K562 (cell line): ENCODE measurements at regions not wholly inside any gene's neighbourhood (a gene's known extent, or its start where the extent isn't known, plus 50 kb on each side); places are given as distances from the start of the nearest gene placed in this dataset.
A peak's percentile ranks its signal among the peaks of the same experiment; 100 is the strongest.

Experiments
- ATAC-seq: fragments of 200-7000 bp; cut with Tn5 transposase; 3 replicates; pipeline ENCODE4 v1.9.1; 2020; ENCODE audit warnings: moderate library complexity
- BruUV-seq: library from RNA; stranded (reverse); fragments of 400-500 nt; replicated peaks from 2 replicates; lab custom pipeline; 2021; lab: Mats Ljungman, UMichigan
- CTCF ChIA-PET: fragments of 300-600 bp; formaldehyde crosslinking; extraction: SDS; loops from one replicate; lab custom pipeline; 2021; ENCODE audit warnings: low intra/inter-chr PET ratio; lab: Yijun Ruan, JAX
- POLR2A ChIA-PET: fragments of 300-600, 350-650 bp; sonication (Branson Sonifier 250); formaldehyde crosslinking; extraction: SDS; loops from one replicate; lab custom pipeline; 2021; ENCODE audit warnings: antibody characterized with exemption, inconsistent platforms; lab: Yijun Ruan, JAX
- DNase-seq, 4 experiments: peaks; one replicate each; pipeline versions ENCODE4 v3.0.0 to v3.0.0-alpha.2; 2011 to 2018; ENCODE audit warnings: low spot score in 3 of 4, mixed read lengths in 3 of 4; ENCODE audit errors: extremely low read depth in 1 of 4
- FAIRE-seq: peaks from 2 replicates; lab custom pipeline; 2011; peaks lifted over from hg19 to GRCh38; lab: Jason Lieb, UNC
- H2AFZ ChIP-seq: 2 replicates; pipeline ENCODE4 v1.6.0; 2011; ENCODE audit warnings: low read depth, low read length, control low read depth, inconsistent platforms
- H3K27ac ChIP-seq: fragments of 200-600 bp; 3 replicates; pipeline ENCODE4 v1.8.0; 2011; ENCODE audit warnings: low read depth, mild to moderate bottlenecking, control low read depth, inconsistent platforms, low read length, moderate library complexity, mixed read lengths; ENCODE audit errors: extremely low read depth
- H3K27me3 ChIP-seq, 2 experiments: fragments of 300-600 bp in 1 of 2; 2 replicates in 1 of 2; 3 replicates in 1 of 2; pipeline versions ENCODE4 v1.6.0 to v1.8.0; 2011; ENCODE audit warnings: inconsistent platforms in 2 of 2, low read length in 2 of 2, mild to moderate bottlenecking in 1 of 2, mixed read lengths in 1 of 2, moderate library complexity in 1 of 2; ENCODE audit not compliant: control insufficient read depth in 2 of 2, insufficient read depth in 2 of 2
- H3K36me3 ChIP-seq: fragments of 300-600 bp; 3 replicates; pipeline ENCODE4 v1.8.0; 2011; ENCODE audit warnings: mild to moderate bottlenecking, low read length, inconsistent platforms; ENCODE audit not compliant: control insufficient read depth, insufficient read depth
- H3K4me1 ChIP-seq, 2 experiments: fragments of 200-600 bp in 1 of 2; replicated peaks in 1 of 2; 2 replicates in 1 of 2; 3 replicates in 1 of 2; pipeline versions ENCODE4 v1.5.1 to v1.8.0; 2011; ENCODE audit warnings: inconsistent platforms in 2 of 2, low read length in 2 of 2, mild to moderate bottlenecking in 1 of 2, mixed read lengths in 1 of 2, moderate library complexity in 1 of 2; ENCODE audit not compliant: control insufficient read depth in 2 of 2, insufficient read depth in 2 of 2
- H3K4me2 ChIP-seq: 2 replicates; pipeline ENCODE4 v1.6.1; 2011; ENCODE audit warnings: low read length, control low read depth, inconsistent platforms, mixed read lengths; ENCODE audit not compliant: insufficient read depth
- H3K4me3 ChIP-seq: fragments of 200-600 bp; sonication (generic), shearing (Covaris generic); 2 replicates; pipeline ENCODE4 v1.5.1; 2016; ENCODE audit warnings: control low read depth, inconsistent platforms
- H3K79me2 ChIP-seq: fragments of 200-600 bp; 3 replicates; pipeline ENCODE4 v1.8.0; 2011; ENCODE audit warnings: low read length, inconsistent platforms; ENCODE audit not compliant: control insufficient read depth, insufficient read depth
- H3K9ac ChIP-seq, 2 experiments: 2 replicates each; pipeline versions ENCODE4 v1.6.0 to v1.6.1; 2011; ENCODE audit warnings: low read depth in 2 of 2, low read length in 2 of 2, control low read depth in 1 of 2, inconsistent platforms in 1 of 2, mild to moderate bottlenecking in 1 of 2, mixed read lengths in 1 of 2; ENCODE audit not compliant: insufficient read depth in 1 of 2
- H3K9me1 ChIP-seq: one replicate; pipeline ENCODE4 v1.6.0; 2011; ENCODE audit warnings: inconsistent platforms, mild to moderate bottlenecking, low read length, moderate library complexity; ENCODE audit not compliant: control insufficient read depth, insufficient read depth
- H3K9me3 ChIP-seq: replicated peaks from 2 replicates; pipeline ENCODE4 v1.5.1; 2011; ENCODE audit warnings: low read depth, low read length, inconsistent platforms; ENCODE audit not compliant: control insufficient read depth, insufficient read depth
- H4K20me1 ChIP-seq: replicated peaks from 2 replicates; pipeline ENCODE4 v1.6.1; 2011; ENCODE audit warnings: low read length, inconsistent platforms, mixed read lengths; ENCODE audit not compliant: control insufficient read depth, insufficient read depth
- BHLHE40 ChIP-seq: IDR thresholded peaks from 2 replicates; pipeline ENCODE4 v1.6.1; 2011; ENCODE audit warnings: low read length, improper control_type of control experiment
- HIVEP1 ChIP-seq: fragments of 250-450 bp; sonication (Bioruptor Pico); IDR thresholded peaks from 2 replicates; pipeline ENCODE4 v1.4.0; 2020; ENCODE audit warnings: mild to moderate bottlenecking
- MAFG ChIP-seq: fragments of 450-650 bp; conservative IDR thresholded peaks from 2 replicates; pipeline ENCODE4 v1.6.1; 2016; ENCODE audit warnings: missing genetic modification characterization, missing compliant biosample characterization
- OTX1 ChIP-seq: fragments of 450-650 bp; formaldehyde crosslinking; IDR thresholded peaks from 2 replicates; pipeline ENCODE4 v1.4.0; 2022; ENCODE audit warnings: mild to moderate bottlenecking
- PREB ChIP-seq: sonication (generic); formaldehyde crosslinking; IDR thresholded peaks from 2 replicates; pipeline ENCODE4 v1.8.1; 2023; ENCODE audit warnings: mild to moderate bottlenecking, missing genetic modification reagents
- ZBTB40 ChIP-seq, 2 experiments: fragments of 450-650 bp in 1 of 2; sonication (generic) in 1 of 2; formaldehyde crosslinking in 1 of 2; IDR thresholded peaks; 2 replicates each; pipeline versions ENCODE4 v1.7.1 to v1.9.0; 2016 to 2022; ENCODE audit warnings: inconsistent platforms in 1 of 2, mild to moderate bottlenecking in 1 of 2, missing genetic modification reagents in 1 of 2
- ZEB2 ChIP-seq: fragments of 450-650 bp; IDR thresholded peaks from 2 replicates; pipeline ENCODE4 v1.6.1; 2016
- ZNF830 ChIP-seq: fragments of 250-450 bp; sonication (Bioruptor Pico); IDR thresholded peaks from 2 replicates; pipeline ENCODE4 v1.5.0; 2021; ENCODE audit warnings: mild to moderate bottlenecking
- WGBS: fragments of 100-300 bp; shearing (Covaris generic); methylation state at CpG from one replicate; pipeline ENCODE4 v1.1.6; 2016; ENCODE audit warnings: low coverage, mixed read lengths; ENCODE audit not compliant: insufficient coverage; ENCODE audit errors: missing lambda C conversion rate; 5-methylcytosine and 5-hydroxymethylcytosine counted together
- in situ Hi-C: fragments of 300-500 bp; cut with MboI; formaldehyde crosslinking; loops from 4 replicates; pipeline ENCODE4 v1.15.0; 2018; ENCODE audit warnings: inconsistent platforms, mixed read lengths
- intact Hi-C: fragments of 100-400 bp; cut with micrococcal nuclease; formaldehyde crosslinking; loops from 2 replicates; pipeline ENCODE4 v1.14.2; 2022

- DNase-seq (no peak), ATAC-seq (no peak), FAIRE-seq (no peak)
- Histone ChIP-seq H3K9me1 (no peaks in the 10 kb centered on the region), H3K4me2 (no peak overlapping the region), H3K27me3 (no peaks in the 10 kb centered on the region; a peak in 2 of 5 replicates), H3K79me2 (no peaks in the 10 kb centered on the region), H3K9ac (no peak overlapping the region), H2AFZ (no peak overlapping the region), H3K9me3 (no peaks in the 10 kb centered on the region; the same call in 1 of the 2 replicates), H4K20me1 (no peaks in the 10 kb centered on the region), H3K4me3 (no peak overlapping the region), H3K4me1 (no peaks in the 10 kb centered on the region), H3K27ac (no peak overlapping the region), H3K36me3 (no peaks in the 10 kb centered on the region)
- WGBS = 0% methylated on average over 5 of the region's 5 CpGs
- intact Hi-C loops (no loop called here), in situ Hi-C loops (no loop called here)
- TF ChIP-seq MAFG (tag) (no peak), OTX1 (CRISPR knock-in tag) (no peak), ZBTB40 (IDR thresholded peaks at IDR 0.05) (peak; percentile 73), ZBTB40 (CRISPR knock-in tag; IDR thresholded peaks at IDR 0.05) (no peak), BHLHE40 (peak; percentile 27; the same call in 1 of the 2 replicates), ZNF830 (no peak), HIVEP1 (CRISPR knock-in tag) (no peak), ZEB2 (no peak), PREB (CRISPR knock-in tag) (no peak)
- BruUV-seq = no TSS peak
- ChIA-PET POLR2A (interaction anchor here (1.3 kb wide), 1 partner anchor 25 kb away, joined by 3 read pairs; no protein-coding TSS in a partner anchor), CTCF (no interaction called here)
Measured at GRCh38 chr6:40187535-40188144, 253.4 kb upstream of the MOCS1 start.
